Globus pallidus (tissue), 1 donor: ENCODE measurements at regions not wholly inside any gene's neighbourhood (a gene's known extent, or its start where the extent isn't known, plus 50 kb on each side); places are given as distances from the start of the nearest gene placed in this dataset.
A peak's percentile ranks its signal among the peaks of the same experiment; 100 is the strongest.
"Not testable (repeated sequence)": the region's sequence is repeated elsewhere in the genome, so short reads cannot be mapped to it uniquely, and the experiment has no call there.

ENCODE experiments used
- DNase-seq: peaks from one replicate; pipeline ENCODE4 v3.0.0-alpha.2; 2015; ENCODE audit warnings: low spot score

DNA sequence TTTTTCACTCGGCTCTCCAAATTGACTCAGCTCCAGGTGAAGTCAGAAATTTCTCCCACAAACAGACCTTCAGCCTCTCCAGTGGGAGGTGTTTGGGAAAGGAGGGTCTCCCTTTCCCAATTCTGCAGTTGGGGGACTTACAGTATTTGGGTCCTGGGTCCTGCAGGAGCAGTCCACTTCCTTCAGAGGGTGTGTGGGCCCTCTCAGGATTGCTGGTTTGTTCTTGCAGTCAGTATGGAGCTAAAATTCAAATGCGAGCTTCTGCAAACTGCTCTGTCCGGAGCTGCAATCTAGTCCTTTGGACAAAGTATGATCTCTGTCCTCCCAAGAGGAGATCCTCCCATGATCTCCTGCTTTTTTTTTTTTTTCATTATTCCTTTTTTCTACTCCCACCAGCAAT lies 87.9 kb upstream of the MSTN start:
- DNase-seq, result no peak

DNA sequence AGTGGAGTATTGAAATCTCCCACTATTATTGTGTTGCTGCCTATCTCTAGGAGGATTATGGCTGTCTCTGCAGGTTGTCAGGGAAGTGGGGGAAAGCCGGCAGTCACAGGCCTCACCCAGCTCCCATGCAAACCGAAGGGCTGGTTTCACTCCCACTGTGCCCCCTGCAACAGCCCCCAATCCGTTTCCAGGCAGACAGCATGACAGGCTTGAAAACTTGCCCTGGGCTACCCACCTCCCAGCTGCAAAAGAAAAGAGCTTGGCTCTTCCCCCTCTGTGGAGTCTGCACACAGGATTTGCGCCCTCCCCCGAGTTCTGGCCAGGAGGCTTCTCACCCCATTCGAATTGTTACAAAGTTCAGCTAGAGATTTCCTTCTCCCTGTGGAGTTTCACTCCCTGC lies 87.4 kb upstream of the MSTN start:
- DNase-seq, result no peak

DNA sequence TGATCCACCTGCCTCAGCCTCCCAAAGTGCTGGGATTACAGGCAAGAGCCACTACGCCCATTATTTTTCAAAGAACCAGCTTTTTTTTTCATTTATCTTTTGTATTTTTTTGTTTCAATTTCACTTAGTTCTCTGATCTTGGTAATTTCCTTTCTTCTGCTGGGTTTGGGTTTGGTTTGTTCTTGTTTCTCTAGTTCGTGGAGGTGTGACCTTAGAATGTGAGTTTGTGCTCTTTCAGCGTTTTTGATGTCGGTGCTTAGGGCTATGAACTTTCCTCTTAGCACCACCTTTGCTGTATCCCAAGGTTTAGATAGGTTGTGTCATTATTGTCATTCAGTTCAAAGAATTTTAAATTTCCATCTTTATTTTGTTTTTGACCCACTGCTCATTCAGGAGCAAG lies 86.7 kb upstream of the MSTN start:
- no peak for DNase-seq

DNA sequence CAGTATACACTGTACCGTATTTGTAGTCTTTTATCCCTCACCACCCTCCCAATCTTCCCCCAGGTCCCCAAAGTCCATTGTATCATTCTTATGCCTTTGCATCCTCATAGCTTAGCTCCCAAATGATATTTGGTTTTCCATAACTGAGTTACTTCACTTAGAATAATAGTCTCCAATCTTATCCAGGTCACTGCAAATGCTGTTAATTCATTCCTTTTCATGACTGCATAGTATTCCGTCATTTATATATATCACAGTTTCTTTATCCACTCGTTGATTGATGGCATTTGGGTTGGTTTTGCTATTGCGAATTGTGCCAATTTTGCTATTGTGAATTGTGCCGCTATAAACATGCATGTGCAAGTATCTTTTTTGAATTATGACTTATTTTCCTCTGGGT lies 83.6 kb upstream of the MSTN start:
- not testable (repeated sequence) for DNase-seq

DNA sequence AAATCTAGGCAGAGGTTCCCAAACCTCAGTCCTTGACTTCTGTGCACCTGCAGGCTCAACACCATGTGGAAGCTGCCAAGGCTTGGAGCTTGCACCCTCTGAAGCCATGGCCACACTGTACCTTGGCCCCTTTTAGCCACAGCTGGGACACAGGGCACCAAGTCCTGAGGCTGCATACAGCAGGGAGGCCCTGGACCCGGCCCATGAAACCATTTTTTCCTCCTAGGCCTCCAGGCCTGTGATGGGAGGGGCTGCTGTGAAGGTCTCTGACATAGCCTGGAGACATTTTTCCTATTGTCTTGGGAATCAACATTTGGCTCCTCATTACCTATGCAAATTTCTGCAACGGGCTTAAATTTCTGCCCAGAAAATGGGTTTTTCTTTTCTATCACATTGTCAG lies 77.9 kb upstream of the MSTN start:
- not testable (repeated sequence) for DNase-seq

DNA sequence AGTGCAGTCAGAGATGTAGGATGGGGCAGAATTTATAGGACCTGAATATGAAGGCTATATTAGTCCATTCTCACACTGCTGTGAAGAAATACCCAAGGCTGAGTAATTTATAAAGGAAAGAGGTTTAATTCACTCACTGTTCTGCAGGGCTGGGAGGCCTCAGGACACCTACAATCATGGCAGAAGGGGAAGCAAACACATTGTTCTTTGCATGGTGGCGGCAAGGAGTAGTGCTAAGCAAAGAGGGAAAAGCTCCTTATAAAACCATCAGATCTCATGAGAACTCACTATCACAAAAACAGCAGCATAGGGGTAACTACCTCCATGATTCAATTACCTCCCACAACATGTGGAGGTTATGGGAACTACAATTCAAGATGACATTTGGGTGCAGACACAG lies 76.8 kb upstream of the MSTN start:
- DNase-seq, result no peak

DNA sequence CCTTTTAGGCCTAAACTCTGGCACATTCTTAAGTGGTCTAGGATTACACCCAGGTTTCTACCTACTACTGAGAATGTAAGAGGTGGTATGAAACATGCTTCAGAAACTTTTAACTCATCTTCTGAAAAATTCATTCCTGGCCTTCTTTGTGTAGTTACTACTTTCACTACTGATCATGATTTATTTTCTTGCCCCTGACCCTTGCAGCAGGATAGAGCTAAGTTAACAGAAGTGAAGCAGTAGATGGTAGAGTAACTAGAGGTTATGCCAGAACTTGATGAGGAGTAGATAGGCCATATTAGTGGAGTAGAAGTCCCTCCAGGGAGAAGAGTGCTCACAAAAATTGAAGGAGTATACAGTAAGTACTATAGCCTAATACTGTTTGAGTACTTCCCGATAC lies 75.5 kb upstream of the MSTN start:
- DNase-seq, result no peak

DNA sequence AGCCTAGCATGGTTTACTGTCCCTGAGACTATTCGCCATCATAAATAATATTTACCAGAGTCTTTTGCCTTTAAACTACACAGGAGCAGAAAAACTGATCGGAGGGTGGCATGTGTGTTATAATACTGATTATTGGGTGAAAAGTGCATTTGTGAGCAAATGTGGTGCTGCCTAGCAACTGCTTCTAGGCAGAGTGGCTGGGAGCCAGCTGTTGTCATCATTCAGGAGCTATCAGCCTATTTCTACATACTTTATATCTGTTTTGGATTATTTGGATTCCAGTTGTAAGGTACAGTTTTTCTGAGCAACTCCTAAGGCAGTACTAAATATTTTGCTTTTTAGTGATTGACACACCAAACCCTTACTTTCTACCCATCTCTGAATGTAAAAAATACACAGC lies 75.0 kb upstream of the MSTN start:
- no peak for DNase-seq

DNA sequence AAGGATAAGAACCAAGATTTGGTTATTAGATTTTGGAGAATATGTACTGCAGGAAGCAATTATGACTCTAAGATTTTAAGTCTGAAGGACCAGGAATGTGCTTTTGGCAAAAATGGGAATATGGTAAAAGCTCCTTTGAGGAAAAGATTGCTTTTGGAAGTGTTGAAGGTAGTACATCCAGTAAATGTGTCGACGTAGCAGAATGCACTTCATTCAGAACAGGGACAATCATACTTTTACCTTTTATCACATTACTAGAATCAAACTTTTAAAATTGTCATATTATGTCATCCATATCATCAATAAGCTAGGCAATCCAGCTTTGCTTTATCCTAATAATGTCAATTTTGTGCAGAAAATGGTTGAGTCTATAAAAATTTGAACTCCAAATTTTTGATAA lies 74.3 kb upstream of the MSTN start:
- no peak for DNase-seq

DNA sequence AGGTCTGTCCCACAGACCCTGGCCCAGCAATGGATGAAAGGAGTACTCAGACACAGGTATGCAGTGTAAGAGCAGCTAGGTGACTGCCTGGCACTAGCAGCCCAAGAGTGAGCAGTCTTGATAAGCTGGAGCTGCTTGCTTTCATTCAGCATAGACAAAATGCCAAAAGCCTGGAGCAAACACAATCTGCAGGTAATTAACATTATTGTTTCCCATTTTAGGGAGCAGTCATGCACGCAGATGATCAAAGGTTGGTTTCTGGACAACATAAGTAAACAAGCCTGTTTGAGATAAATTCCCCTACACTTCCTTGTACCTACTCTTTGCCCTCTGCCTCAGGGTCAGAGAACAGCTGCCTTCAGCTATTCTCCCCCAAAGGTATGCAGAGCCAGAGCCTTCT lies 73.7 kb upstream of the MSTN start:
- no peak for DNase-seq

DNA sequence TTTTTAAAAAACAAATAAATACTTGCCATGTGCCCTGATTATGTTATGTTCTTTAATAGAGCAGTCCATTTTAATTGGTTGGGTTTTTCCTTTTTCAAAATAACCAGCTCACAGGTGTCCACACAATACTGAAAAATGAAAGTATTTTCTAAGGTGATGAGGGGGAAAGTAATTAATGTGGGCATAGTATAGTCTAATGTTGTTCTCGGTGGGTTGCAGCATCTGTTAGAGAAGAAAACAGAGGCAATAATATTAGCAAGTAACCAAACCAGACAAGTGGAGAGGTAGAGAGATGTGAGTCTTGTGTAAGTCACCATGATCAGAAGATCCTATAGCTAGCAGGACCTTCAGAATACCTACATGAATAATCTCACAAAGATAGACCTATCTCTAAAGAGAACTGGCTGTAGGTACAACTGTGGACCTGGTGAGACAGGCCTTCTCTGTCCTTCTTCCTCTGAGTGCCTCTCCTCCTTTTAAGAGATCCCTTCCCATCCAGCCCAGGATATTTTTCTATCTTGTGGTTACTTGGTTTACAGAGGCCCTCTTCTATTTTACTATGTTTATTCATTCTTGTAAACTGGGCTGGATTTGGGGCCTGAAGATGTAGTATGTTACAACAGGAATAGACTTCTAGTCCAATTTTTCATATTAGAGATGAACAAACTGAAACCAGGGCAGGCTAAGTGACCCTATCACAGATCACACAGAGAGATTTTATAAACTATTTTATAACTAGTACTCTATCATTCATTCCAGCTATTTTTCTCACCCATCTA lies 67.1 kb upstream of the MSTN start:
- DNase-seq, result no peak

DNA sequence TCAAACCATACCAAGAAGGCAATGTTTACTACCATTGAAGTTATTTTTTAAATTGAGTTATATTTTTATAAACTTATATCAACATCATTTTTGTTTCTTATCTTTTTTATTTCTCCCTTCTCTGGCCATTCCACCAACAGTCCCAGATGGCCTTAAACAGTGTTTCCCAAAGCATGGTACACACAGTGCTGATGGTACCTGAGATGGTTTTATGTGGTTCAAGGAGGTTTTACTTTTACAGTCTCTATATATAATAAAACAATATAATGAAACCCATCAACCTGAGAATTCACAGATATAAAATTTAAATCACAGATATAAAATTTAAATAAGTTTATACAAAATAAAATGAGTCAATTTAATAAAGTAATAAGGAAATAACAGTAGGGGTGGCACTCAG lies 65.1 kb upstream of the MSTN start:
- DNase-seq, result no peak

DNA sequence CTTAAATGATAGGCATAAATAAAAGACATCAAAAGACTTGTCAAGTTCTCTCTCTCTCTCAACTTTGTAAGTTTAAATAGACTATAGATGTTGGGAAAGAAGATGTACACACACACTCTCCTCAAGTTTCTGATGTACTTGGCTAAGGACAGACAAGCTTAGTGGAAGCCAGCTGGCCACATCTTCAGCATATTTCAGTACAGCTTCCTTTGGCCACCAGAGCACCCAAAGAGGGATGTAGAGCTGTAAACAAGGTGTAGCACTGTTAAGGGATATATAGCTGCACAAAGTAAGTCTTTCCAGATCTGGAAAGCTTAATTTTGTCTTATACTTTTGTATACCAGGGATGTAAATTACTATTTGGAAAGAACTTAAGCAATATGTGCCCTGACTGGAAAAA lies 64.3 kb upstream of the MSTN start:
- DNase-seq, result no peak

DNA sequence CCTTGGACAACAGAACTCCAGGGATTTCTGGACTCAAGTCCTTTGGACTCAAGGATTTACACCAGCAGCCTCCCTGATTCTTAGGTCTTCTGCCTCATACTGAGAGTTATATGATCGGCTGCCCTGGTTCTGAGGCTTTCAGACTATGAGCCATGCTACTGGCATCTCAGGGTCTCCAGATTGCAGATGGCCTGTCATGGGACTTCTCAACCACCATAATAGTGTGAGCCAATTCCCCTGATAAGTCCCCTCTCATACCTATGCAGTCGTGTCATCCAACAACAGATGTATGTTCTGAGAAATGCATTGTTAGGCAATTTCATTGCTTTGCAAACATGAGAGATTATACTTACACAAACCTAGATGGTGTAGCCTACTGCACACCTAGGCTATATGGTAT lies 61.4 kb upstream of the MSTN start:
- DNase-seq, result no peak

DNA sequence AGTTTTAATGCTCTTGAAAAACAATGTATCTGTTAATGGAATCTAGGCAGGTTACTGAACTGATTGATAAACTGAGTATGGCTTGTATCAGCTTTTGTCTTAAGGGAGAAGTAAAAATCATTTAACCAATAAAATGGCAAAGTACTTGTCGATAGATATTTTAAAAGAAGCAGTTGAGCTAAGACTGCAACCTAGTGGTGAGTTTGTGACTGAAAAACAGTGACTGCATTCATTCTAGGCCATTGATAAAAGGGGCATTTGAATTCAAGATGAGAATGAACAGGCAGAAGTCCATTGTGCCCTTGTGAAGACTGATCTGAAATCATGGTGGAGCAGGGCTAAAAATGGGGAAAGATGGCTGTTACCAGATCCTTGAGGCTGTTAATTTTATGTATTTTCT lies 59.4 kb upstream of the MSTN start:
- peak; percentile 92 for DNase-seq

DNA sequence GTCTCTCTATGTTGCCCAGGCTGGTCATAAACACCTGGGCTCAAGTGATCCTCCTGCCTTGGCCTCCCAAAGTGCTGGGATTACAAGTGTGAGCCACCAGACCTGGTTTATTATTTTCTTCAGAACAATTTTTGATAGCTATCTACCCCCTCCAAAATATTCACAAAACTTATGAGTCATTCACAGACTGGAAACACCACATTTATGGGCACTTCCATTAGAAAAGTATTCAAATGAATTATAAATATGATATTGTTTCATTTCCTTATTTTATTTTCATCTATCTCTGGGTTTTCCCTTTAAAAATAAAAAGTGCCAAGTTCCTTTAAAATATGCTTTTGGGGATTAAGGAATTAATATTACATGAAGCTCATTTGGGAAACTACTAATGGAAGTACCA lies 58.8 kb upstream of the MSTN start:
- no peak for DNase-seq

DNA sequence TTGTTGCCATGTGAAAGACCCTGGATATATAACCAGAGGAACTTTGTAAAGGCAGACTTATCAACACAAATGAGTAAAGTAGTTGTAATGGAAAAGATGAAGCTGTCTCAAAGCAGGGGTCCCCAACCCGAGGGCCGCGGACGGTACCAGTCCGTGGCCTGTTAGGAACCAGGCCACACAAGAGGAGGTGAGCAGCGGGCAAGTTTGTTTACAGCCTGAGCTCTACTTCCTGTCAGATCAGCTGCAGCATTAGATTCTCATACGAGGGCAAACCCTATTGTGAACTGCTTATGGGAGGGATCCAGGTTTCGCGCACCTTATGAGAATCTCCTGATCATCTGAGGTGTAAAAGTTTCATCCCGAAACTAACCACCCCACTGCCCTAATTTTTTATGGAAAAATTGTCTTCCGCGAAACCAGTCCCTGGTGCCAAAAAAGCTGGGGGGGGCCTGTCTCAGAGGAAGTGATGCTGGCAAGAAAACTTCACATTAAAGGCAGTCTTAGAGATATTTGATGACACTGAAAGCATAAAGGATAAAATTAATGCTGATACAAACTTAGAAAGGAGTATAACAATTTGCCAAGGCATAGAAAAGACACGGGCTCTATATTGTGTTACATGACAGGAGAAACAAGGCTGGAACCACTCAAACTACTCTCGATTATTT lies 57.5 kb upstream of the MSTN start:
- no peak for DNase-seq

DNA sequence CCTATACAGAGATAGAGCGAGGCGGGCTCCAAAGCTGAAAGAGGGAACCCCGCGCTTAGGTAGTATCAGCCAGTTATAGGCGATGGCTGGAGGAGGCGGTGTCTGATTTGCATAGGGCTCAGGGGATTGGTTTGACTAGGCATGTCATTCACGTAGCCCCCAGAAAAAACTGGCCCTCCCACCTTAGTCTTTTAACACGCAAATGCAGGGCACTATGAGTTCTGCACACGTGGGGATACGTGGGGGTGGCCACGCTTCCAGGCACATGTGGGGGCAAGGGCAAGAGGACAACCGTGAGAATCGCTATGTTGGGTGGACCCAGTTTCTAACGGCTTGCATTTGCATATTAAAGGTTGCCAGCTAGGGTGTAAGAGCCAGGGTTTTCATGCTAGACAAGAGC lies 56.7 kb upstream of the MSTN start:
- DNase-seq, result peak; percentile 52

DNA sequence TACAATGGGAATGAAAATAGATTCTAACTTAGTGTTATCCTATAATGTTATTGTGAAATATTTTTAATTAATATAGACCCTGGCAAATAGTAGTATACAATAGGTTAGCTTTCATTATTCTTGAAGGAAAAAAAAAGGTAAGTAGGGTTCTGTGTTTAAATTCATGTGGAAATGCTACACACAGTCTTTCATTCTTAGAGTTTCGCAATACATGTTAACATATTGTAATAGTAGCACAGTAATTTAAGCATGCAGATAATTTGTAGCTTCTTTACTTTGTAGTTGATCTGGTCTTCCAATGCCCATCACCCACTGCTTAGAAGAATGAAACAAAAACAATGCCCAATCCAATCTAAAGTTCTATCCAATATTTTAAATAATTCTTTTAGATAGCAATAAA lies 54.8 kb upstream of the MSTN start:
- DNase-seq, result no peak

DNA sequence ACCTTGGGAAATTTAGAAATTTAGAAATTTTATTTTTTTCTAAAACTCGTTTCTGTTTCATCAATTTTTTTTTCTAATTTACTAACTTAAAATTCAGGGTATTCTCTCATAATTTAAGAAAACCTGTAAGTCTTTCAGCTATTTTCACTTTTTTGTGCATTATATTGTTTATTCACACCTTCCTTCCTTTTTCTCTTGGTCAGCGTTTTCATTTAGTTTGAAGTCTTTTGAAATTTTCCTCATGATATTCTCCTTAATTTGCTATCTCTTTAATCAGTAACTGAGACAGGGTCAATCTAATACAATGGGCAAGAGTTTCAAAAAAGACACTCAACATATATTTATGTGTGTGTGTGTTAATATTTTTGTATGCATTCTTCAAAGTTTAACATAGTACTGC lies 50.5 kb upstream of the MSTN start:
- no peak for DNase-seq
